HG03097 (cell line): ENCODE measurements at regions not wholly inside any gene's neighbourhood (a gene's known extent, or its start where the extent isn't known, plus 50 kb on each side); places are given as distances from the start of the nearest gene placed in this dataset.
"Not testable (repeated sequence)": the region's sequence is repeated elsewhere in the genome, so short reads cannot be mapped to it uniquely, and the experiment has no call there.

Source experiments
- ATAC-seq: cut with Tn5 transposase; IDR thresholded peaks from one replicate; pipeline ENCODE4 v1.9.1; 2021; ENCODE audit not compliant: unreplicated experiment, low FRiP score

DNA sequence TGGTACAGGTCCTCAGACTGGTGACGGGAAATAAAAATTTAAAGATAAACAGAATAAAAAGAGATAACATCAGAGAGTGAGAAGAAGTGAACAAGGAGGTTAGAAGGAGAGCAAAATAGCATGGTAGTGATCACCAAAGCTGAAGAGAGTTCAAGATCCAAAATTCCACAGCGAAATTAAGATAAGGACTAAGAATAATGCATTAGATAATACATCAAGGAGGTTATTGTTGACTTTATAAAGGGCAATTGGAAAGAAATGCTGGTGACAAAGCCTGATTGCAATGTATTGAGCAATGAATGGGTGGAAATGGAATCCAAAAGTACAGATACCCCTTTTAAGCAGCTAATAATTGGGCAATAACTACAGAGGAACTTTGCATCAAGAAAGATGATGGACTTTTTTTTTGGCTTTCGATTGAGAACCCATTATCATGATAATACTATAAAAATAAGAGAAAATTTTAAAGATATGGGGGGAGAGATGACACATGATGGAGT, 101.6 kb upstream of the MAP9 start:
- no peak for ATAC-seq

DNA sequence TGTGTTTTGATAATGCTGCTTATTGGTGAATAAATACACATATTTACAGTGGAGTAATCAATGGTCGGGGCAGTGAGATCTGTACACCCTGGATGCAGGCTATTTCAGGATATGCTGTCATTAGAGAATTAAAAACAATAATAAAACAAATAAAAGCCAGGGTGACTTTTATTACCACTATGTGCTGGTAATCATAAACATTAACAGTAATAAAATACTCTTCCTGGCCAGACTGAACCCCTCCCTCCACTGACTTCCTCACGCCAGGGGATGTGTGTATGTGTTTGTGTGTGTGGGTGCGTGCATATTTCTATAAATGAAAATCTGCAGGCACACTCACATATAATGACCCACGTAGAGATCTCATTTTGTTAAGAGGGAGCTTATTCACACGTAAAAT, 98.0 kb upstream of the MAP9 start:
- ATAC-seq, result no peak

DNA sequence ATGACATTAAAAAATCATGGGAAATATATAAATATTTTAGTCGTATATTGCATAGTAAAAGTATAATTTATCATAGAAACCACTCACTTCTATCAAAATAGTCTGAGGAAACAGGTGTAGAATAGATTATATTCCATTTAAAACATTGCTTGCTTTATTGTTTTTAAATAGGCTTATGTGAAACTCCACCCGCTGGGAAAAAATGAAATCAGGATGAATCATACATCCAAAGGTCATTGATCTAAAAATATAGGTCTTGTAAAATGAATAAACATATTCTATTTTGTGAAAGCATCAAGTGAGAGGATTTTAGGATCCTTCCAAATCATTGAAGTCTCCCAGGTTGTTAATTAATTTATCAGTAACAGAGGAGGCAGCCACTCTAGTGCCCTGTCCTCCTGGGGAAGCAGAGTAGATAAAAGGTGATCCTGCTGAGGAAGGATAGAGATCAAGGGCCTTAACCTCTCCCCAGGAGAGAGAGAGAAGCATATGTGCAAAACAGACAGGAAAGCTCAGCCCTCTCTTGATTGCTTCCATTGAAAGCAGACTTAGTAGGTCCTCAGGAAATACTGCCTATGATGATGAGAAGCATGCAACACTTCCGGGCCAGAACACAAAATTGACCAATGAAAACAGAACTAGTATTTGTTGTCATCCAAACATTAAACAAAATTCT, 96.8 kb upstream of the MAP9 start:
- no peak for ATAC-seq

DNA sequence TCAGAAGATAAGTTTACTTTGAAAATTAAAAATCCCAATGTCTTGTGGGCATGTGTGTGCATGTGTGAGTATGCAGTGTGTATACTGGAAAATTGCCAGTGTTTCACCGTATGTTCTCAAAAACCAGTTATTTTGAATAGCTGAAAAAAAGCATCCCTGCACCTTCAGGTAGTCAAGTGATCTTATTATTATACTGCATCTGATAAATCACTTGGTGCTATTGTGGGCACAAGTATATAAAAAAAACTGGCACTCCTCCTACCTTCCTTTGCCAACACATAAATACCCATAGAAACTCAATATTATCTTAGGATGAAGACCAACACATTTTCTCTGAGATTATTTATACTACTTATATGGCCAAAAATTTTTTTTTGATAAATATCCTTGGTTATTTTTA, 91.5 kb upstream of the MAP9 start:
- ATAC-seq, result no peak

DNA sequence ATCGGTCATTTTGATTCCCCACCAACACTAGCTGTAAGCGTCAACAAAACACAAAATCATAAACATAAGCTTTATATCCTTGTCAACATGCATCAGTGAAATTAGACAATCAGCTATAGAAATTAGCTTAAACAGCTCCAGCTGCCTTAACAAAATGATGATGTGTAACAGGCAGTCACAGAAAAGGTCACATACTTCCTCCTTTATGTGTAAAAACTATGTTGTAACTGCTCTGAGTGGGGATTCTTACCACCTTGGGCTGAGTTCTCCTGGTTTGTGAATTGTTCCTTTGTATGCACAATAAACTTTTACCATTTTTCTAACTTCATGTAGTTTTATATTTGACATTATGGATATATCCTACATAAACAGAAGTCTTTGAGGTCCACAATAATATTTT, 73.9 kb upstream of the MAP9 start:
- ATAC-seq, result no peak

DNA sequence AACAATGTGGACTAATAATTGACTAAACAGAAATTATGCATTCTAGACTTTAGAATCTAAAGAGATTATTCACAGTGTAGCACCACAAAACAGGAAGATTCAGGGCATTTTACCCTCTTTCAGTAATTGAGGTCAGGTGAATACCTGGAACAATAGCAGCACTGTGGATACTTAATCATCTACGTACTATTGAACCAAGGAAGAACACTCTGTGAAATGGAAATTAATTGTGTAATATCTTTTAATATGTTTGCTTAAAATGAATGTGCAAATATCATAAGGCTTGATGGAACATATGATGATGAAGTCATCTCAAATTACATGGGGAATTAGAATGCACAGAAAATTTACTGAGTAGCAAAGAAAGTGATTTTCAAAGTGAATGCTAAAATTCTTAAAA, 68.5 kb upstream of the MAP9 start:
- no peak for ATAC-seq

DNA sequence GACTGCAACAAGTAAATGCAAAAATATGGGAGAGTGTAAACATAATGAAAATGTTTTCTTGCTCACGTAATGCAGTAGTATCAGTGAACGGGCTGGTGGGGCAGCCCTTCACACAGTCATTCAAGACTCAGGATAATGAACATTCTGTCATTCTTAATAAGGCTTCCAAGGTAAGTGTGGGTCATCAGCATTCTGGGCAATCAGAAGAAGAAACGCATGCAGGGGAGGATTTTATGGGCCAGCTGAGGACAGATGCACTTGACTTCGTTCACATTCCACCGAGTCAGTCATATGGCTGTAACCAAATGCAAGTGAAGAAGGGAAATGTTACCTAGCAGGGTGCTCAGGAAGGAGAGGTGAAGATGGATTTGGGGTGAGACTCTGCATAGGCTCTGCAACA, 68.0 kb upstream of the MAP9 start:
- no peak for ATAC-seq

DNA sequence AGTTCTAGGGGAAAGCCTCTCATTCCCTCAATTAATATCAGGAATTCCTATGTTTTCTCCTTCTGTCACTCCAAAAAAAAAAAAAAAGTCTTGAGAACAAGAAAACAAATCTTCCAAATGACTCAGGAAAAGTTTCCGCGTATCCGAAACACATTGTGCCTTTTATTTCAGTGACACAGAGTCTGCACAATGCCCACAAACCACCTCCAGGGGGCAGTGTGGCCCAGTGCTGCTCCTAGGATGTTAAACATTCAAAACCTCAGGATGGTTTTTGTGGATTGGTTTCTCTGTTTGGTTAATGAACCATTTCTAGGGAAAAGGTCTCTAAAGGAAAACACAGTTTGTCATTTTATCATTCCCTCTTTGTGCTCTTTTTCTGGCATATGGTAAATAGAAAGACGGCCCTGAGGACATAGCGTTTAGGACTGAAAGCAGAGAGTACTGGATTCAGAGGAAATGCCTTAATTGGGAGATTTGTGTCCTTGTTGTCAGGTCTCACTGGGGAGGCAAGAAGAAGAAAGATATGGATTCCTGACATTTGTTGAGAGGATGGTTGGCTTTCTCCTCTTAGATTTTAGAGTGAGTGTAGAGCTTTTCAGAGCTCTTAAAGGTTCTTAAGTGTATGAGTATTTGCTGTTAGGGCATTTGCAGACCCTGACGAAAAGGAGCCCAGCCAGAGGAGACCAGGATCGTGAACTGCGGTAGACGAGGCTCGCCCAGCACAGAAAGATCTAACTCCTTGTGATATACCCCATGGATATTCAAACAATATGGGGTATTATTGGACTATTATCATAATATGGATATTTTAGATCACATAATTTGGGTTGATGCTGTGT, 65.7 kb upstream of the MAP9 start:
- peak; percentile 91 for ATAC-seq

DNA sequence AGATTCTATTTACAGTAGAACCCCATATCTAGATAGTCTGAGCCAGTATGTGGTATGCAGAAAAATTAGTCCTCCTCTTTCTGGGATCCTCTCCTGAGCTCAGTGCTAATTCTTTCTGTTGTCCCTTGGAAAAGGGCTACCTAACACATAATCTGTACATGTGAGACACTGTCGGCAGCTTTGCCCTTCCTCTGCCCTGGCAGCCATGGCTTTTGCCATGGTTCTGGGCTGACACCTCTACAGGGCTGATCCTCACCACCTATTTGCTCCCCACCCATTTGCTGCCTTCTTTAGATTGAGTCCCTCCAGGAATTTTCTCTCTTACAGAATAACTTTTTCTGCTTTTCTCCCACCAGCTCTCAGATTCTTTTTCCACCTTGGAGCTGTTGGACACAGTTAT, 64.7 kb upstream of the MAP9 start:
- ATAC-seq, result no peak

DNA sequence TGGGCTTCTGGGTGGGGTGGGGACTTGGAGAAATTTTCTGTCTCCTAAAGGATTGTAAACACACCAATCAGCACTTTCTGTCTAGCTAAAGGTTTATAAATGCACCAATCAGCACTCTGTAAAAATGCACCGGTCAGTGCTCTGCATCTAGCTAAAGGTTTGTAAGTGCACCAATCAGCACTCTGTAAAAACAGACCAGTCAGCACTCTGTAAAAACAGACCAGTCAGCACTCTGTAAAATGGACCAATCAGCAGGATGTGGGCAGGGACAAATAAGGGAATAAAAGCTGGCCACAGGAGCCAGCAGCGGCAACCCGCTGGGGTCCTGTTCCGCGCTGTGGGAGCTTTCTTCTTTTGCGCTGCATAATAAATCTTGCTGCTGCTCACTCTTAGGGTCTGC, 63.0 kb upstream of the MAP9 start:
- not testable (repeated sequence) for ATAC-seq

DNA sequence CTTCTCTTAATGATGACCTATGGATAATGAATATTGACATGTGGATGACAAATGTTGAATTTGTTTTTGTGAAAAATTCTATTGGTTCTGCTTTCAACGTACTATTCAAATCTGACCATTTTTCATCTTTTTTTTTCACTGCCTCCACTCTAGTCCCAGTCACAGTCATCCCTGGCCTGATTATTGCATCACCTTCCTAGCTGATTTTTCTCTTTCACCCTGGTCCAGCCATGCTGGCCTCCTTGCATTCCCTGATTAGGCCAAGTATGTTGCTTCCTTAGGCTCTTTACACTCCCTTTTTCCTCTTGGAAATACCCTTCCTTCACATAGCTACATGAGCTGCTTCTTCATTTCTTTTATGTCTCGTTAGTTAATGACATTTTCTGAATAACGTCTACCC, 58.1 kb upstream of the MAP9 start:
- ATAC-seq, result no peak

DNA sequence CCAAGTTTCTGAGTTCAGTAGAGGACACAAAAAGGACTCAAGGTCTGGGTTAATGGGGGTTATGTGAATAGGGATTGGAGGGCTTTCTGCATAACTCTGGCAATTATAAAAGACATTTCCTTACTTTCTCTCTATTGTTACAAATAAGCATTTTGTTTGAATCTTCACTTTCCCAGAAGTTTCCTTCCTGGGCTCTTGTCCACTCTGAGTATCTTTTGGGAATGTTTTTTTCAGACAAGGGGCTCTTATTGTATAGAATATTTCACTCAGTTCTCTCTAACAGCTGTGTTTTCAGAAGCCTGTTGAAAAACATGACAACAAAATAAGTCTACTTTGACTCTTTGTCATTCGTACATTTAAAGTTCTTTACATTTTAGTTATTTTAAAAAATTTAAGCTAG, 57.6 kb upstream of the MAP9 start:
- ATAC-seq, result no peak

DNA sequence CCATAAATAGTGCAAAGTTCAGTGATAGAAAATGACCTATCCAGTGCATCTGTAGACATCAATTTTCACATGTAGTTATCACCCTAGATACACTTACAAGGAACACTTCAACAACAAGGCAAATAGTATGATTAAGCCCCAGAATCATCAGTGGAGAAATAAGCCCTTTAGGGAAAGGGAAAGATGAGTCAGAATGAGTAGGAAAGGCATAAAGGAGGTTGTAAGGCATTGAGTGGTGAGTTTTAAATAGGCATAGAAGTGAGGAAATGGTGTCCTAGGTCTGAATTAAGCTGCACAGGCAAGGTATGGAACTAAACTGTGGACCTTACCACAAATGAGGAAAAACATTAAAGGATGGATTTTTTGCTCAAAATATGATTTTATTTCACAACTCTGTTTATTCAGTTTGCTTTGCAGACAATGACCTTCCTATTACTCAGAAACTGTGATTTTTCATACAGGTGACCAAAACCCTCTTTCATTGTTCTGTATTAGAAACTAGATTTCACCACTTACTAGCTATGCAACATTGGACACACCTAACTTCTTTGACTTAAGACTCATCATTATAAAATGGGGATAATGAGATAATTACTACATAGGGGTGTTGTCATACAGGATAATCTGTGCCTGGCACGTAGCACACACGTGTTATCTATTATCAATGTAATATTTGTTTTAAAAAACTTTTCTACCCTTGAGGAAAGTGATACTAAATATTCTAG, 57.0 kb upstream of the MAP9 start:
- no peak for ATAC-seq

DNA sequence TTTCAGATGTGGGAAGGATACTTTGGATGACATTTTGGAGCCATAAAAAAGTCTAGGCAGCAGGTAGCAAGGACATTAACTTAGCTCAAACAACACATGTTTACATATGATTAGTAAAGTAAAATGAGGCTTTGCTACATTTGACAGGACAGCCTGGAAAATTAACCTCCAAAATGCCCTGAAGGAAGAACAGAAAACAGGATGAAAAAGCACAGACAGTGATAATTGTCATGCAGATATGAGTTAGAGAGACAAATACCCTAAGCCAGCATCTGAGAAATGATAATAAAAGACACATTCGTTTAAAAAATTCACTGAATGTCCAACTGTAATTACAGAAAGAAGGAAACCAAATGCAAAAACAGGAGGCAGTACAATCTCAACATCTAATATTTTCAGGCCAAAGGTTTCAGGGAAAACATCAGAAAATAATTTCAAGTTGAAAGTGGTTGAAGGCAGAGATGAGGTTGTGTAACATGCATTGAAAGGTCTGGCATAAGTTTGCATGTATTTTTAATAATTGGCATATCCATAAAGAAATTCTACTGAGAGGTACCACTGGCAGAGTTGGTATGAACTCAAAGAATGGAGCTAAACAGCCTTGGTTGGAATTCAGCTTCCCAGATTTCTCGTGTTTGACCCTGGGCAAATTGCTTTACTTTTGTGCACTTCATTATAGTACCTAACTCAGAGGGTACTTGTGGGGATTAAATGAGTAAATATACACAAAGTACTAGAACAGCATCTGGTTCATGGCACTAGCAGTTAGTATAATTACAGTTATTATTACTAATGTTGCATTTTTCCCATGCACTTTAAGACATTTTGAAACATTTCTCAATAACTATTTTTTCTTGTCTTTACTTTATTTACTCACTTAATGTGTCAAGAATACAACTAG, 54.4 kb upstream of the MAP9 start:
- no peak for ATAC-seq

DNA sequence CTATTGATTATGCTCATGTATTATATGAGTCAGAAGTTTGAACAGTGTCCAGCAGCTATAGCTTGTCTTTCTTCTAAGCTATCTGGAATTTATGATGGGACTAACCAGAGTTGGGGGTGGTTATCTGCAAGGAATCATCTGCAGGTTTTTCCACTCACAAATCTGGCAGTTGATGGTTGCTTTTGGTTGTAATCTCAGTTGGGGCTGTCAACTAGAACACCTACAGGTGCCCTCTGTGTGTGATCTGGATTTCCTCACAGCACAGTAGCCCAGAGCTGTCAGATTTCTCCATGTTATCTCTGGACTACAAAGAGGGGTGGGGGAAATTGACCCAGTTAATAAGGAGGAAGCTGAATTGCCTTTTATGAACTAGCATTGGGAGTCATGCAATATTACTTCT, 51.4 kb upstream of the MAP9 start:
- no peak for ATAC-seq

DNA sequence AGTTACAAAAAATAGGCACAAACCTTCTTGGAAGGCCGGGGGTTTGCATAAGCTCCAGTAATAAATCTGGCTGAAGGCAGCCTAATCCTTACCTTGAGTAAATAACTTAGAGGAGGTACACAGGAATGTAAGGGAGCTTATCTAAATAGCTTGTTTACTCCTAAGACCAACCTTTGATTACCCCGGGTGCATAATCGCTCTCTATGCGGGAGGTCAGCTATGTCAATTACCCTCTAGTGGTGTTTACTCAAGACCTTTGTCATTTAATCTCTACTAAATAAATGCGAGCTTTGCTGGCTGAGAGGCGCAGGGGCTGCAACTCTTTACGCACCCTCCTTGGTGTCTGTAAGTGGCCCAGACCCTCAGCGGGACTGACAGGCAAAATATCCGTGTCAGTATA, 50.2 kb upstream of the MAP9 start:
- no peak for ATAC-seq
